ENCODE measurements at regions not wholly inside any gene's neighbourhood (a gene's known extent, or its start where the extent isn't known, plus 50 kb on each side); places are given as distances from the start of the nearest gene placed in this dataset.

DNA sequence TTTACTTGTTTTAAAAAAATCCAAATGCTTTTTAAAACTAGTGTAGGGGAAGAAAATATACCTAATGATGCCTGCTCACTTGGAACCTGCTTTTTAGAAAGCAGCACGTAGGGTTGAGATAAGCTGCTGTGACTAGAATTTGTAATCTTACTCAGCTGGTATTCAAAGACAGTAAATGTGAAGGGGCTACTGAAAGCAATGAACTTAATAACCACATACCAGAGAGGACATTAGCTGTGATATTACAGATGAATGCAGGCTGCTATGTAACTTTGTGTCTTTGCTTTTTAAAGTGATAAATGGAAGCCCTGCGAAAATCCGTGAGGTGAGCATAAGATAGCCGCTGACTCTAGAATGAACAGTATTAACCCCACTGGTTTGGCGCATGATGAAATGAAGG, 124.1 kb downstream of the TRIML1 start:
- TF ChIP-seq, protein P1, sequence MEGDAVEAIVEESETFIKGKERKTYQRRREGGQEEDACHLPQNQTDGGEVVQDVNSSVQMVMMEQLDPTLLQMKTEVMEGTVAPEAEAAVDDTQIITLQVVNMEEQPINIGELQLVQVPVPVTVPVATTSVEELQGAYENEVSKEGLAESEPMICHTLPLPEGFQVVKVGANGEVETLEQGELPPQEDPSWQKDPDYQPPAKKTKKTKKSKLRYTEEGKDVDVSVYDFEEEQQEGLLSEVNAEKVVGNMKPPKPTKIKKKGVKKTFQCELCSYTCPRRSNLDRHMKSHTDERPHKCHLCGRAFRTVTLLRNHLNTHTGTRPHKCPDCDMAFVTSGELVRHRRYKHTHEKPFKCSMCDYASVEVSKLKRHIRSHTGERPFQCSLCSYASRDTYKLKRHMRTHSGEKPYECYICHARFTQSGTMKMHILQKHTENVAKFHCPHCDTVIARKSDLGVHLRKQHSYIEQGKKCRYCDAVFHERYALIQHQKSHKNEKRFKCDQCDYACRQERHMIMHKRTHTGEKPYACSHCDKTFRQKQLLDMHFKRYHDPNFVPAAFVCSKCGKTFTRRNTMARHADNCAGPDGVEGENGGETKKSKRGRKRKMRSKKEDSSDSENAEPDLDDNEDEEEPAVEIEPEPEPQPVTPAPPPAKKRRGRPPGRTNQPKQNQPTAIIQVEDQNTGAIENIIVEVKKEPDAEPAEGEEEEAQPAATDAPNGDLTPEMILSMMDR (IDR thresholded peaks at IDR 0.05): no peak
- TF ChIP-seq POLR2A (IDR thresholded peaks at IDR 0.05): no peak

All from thyroid gland (tissue), 4 donors.